ENCODE measurements at regions not wholly inside any gene's neighbourhood (a gene's known extent, or its start where the extent isn't known, plus 50 kb on each side); places are given as distances from the start of the nearest gene placed in this dataset.

DNA sequence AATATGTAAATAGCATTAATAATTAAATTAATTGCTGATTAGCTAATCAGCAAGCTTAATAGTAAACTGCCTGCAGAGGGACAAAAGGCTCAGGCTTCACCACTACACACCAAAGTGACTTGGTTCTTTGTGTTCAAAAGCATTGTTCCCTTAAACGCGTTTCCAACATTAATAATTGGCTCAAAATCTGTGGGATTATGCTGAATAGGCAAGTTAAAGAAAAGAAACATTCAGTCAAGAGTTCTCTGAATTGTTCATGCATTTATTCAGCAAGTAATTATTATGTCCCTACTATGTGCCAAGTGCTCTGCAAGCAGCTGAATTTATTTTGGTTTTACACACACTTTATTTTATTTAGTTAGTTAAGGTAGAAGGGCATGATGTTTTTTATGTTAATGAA is 558.5 kb upstream of the ARRDC4 start:
- TF ChIP-seq, protein P1, sequence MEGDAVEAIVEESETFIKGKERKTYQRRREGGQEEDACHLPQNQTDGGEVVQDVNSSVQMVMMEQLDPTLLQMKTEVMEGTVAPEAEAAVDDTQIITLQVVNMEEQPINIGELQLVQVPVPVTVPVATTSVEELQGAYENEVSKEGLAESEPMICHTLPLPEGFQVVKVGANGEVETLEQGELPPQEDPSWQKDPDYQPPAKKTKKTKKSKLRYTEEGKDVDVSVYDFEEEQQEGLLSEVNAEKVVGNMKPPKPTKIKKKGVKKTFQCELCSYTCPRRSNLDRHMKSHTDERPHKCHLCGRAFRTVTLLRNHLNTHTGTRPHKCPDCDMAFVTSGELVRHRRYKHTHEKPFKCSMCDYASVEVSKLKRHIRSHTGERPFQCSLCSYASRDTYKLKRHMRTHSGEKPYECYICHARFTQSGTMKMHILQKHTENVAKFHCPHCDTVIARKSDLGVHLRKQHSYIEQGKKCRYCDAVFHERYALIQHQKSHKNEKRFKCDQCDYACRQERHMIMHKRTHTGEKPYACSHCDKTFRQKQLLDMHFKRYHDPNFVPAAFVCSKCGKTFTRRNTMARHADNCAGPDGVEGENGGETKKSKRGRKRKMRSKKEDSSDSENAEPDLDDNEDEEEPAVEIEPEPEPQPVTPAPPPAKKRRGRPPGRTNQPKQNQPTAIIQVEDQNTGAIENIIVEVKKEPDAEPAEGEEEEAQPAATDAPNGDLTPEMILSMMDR (IDR thresholded peaks at IDR 0.05; ENCODE audit: low read depth, low read length) = no peak
- TF ChIP-seq EZH2phosphoT487 (IDR thresholded peaks at IDR 0.05; ENCODE audit: low read depth) = no peak

Measured in OCI-LY3 (cell line).